Suprapubic skin (tissue), 4 donors: ENCODE measurements at regions not wholly inside any gene's neighbourhood (a gene's known extent, or its start where the extent isn't known, plus 50 kb on each side); places are given as distances from the start of the nearest gene placed in this dataset.

ENCODE experiments used
- POLR2A ChIP-seq, 2 donors: fragments of 450-650 bp; IDR thresholded peaks; one replicate each; pipeline ENCODE4 v1.6.1; 2017; ENCODE audit warnings: antibody characterized with exemption in 2 of 2, mild to moderate bottlenecking in 2 of 2, moderate library complexity in 2 of 2
- POLR2AphosphoS5 ChIP-seq, 3 donors: sonication (generic); formaldehyde crosslinking; IDR thresholded peaks; one replicate each; pipeline ENCODE4 v1.6.1; 2017; ENCODE audit warnings: antibody characterized with exemption in 3 of 3
- TF ChIP-seq, protein P1 (sequence below), 2 donors: fragments of 200-600 bp in 1 of 2; fragments of 450-650 bp in 1 of 2; sonication (generic) in 1 of 2; IDR thresholded peaks; one replicate each; pipeline ENCODE4 v1.5.1; 2016 to 2019; ENCODE audit warnings: antibody characterized with exemption in 2 of 2, mild to moderate bottlenecking in 1 of 2, moderate library complexity in 1 of 2

DNA sequence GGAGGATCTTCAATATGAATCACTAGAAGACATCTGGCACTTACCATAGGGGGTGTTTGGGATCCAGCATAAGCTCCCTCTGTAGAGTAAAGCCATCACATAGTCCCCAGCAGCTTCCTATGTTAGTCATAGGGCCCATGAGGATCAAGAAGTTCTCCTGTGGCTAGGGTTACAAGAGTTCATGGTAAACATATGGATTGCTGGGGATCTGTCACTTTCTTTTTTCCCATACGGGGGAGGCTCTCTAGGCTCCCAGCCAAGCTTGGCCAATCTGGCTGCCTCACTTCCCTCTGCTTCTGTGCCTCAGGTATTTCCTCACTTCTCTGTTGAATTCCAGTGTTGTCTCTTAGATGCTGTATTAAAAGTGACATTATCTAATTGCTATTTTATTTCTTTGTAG lies 597.9 kb downstream of the PDCD6IP start:
- TF ChIP-seq POLR2A (IDR thresholded peaks at IDR 0.05) (no peak), POLR2AphosphoS5 (IDR thresholded peaks at IDR 0.05) (no peak)
- TF ChIP-seq, protein P1, sequence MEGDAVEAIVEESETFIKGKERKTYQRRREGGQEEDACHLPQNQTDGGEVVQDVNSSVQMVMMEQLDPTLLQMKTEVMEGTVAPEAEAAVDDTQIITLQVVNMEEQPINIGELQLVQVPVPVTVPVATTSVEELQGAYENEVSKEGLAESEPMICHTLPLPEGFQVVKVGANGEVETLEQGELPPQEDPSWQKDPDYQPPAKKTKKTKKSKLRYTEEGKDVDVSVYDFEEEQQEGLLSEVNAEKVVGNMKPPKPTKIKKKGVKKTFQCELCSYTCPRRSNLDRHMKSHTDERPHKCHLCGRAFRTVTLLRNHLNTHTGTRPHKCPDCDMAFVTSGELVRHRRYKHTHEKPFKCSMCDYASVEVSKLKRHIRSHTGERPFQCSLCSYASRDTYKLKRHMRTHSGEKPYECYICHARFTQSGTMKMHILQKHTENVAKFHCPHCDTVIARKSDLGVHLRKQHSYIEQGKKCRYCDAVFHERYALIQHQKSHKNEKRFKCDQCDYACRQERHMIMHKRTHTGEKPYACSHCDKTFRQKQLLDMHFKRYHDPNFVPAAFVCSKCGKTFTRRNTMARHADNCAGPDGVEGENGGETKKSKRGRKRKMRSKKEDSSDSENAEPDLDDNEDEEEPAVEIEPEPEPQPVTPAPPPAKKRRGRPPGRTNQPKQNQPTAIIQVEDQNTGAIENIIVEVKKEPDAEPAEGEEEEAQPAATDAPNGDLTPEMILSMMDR (IDR thresholded peaks at IDR 0.05), result no peak
